K562 (cell line): ENCODE measurements at regions not wholly inside any gene's neighbourhood (a gene's known extent, or its start where the extent isn't known, plus 50 kb on each side); places are given as distances from the start of the nearest gene placed in this dataset.

Source experiments
- BRF1 ChIP-seq: IDR thresholded peaks from 3 replicates; pipeline ENCODE4 v1.6.1; 2011; ENCODE audit warnings: borderline replicate concordance, mild to moderate bottlenecking; ENCODE audit not compliant: insufficient read length; ENCODE audit errors: extremely low read depth
- CBX1 ChIP-seq: sonication (generic); IDR thresholded peaks from 2 replicates; pipeline ENCODE4 v1.6.1; 2016; ENCODE audit warnings: antibody characterized with exemption, low read depth, mild to moderate bottlenecking
- CBX8 ChIP-seq: fragments of 200-600 bp; sonication (generic); IDR thresholded peaks from 2 replicates; pipeline ENCODE4 v1.6.1; 2012; ENCODE audit warnings: borderline replicate concordance, mixed run types, low read depth, mild to moderate bottlenecking, moderate library complexity, mixed read lengths, low read length, control low read depth, inconsistent platforms; ENCODE audit not compliant: poor library complexity, severe bottlenecking; ENCODE audit errors: extremely low read depth
- CXXC5 ChIP-seq: fragments of 250-450 bp; sonication (Bioruptor Pico); IDR thresholded peaks from 2 replicates; pipeline ENCODE4 v1.8.0; 2022; ENCODE audit warnings: inconsistent platforms, mild to moderate bottlenecking, moderate library complexity
- GATAD2A ChIP-seq: fragments of 450-650 bp; IDR thresholded peaks from 2 replicates; pipeline ENCODE4 v1.6.1; 2017
- GTF2F1 ChIP-seq: IDR thresholded peaks from 2 replicates; pipeline ENCODE4 v1.6.1; 2011; ENCODE audit warnings: low read depth, low read length, improper control_type of control experiment
- KLF13 ChIP-seq: fragments of 450-650 bp; IDR thresholded peaks from 2 replicates; pipeline ENCODE4 v1.6.1; 2016; ENCODE audit warnings: missing genetic modification characterization, low read depth, mild to moderate bottlenecking, missing compliant biosample characterization, moderate library complexity, borderline replicate concordance
- MECOM ChIP-seq: fragments of 250-450 bp; sonication (Bioruptor Pico); IDR thresholded peaks from 2 replicates; pipeline ENCODE4 v1.8.0; 2022; ENCODE audit warnings: inconsistent platforms
- MTA2 ChIP-seq: fragments of 450-650 bp; IDR thresholded peaks from 2 replicates; pipeline ENCODE4 v1.6.1; 2016; ENCODE audit warnings: low read depth
- RBBP5 ChIP-seq: fragments of 200-600 bp; sonication (generic); IDR thresholded peaks from 2 replicates; pipeline ENCODE4 v1.6.1; 2012; ENCODE audit warnings: borderline replicate concordance, mild to moderate bottlenecking, low read length, control low read depth, inconsistent platforms; ENCODE audit not compliant: insufficient read depth, poor library complexity, severe bottlenecking
- RERE ChIP-seq: sonication (generic); formaldehyde crosslinking; IDR thresholded peaks from 2 replicates; pipeline ENCODE4 v1.8.0; 2023; ENCODE audit warnings: missing genetic modification reagents, mild to moderate bottlenecking, borderline replicate concordance
- TEAD4 ChIP-seq, 2 experiments: sonication (generic) in 1 of 2; formaldehyde crosslinking in 1 of 2; IDR thresholded peaks; 2 replicates each; pipeline versions ENCODE4 v1.6.1 to v1.8.0; 2012 to 2022; ENCODE audit warnings: borderline replicate concordance in 1 of 2, inconsistent platforms in 1 of 2, low read length in 1 of 2, mild to moderate bottlenecking in 1 of 2, missing genetic modification reagents in 1 of 2
- ZKSCAN8 ChIP-seq: fragments of 200-800 bp; sonication (Bioruptor generic); IDR thresholded peaks from 2 replicates; pipeline ENCODE4 v1.6.1; 2016; ENCODE audit warnings: missing genetic modification characterization, missing compliant biosample characterization
- ZNF699 ChIP-seq: fragments of 250-450 bp; sonication (Bioruptor Pico); IDR thresholded peaks from 2 replicates; pipeline ENCODE4 v1.8.0; 2021; ENCODE audit warnings: mild to moderate bottlenecking, moderate library complexity; ENCODE audit not compliant: insufficient replicate concordance
- TF ChIP-seq, protein P1 (sequence below): fragments of 250-450 bp; sonication (Bioruptor Pico); IDR thresholded peaks from 2 replicates; pipeline ENCODE4 v1.4.0; 2020; ENCODE audit warnings: mild to moderate bottlenecking, moderate library complexity
- TF ChIP-seq, protein P2 (sequence below): sonication (generic); formaldehyde crosslinking; IDR thresholded peaks from 2 replicates; pipeline ENCODE4 v1.5.0; 2020; ENCODE audit warnings: missing genetic modification reagents
- TF ChIP-seq, protein P3 (sequence below): sonication (generic); formaldehyde crosslinking; IDR thresholded peaks from 2 replicates; pipeline ENCODE4 v1.8.1; 2022; ENCODE audit warnings: missing genetic modification reagents

DNA sequence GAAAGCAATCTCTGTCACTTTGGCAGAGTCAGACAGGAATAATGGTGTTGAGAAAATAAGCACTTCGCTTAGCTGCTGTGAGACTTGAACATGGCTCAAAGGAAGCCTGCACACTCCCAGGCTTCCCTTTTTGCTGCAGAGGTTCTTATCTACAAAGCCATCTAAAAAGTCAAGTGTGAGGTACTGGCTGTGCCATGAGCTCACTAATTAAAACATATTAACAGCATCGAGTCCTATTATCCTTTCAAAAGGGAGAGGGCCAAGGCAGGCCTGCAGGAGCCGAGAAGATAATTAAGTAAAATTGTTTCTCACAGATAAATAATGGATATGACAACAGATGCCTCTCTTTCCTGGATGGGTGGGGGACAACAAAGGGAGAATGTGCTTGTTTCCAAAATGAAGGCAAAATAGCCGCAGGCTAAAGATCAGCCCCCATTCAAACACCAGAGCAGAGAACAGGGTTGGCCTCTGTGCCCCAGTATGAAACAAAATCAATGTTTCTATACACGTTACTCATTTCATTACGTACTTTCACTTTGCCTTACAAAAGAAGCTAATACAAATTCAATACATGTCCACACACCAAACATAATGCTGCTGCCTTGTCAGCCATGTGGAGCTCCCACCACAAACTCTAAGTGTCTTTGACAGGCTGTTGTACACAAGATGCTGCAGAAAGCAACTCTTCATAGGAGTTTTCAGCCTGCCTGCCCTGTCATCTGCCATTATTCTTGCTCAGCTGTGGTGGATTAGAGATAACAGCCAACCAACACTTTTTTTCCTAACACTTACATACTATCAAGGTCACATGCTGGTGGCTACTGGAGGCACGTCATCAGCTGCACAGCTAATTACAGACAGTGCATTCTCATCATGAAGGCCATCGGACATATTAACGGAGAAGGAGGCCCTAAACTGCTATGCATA lies 55.3 kb downstream of the ELAPOR2 start (continued):
- TF ChIP-seq, protein P1, sequence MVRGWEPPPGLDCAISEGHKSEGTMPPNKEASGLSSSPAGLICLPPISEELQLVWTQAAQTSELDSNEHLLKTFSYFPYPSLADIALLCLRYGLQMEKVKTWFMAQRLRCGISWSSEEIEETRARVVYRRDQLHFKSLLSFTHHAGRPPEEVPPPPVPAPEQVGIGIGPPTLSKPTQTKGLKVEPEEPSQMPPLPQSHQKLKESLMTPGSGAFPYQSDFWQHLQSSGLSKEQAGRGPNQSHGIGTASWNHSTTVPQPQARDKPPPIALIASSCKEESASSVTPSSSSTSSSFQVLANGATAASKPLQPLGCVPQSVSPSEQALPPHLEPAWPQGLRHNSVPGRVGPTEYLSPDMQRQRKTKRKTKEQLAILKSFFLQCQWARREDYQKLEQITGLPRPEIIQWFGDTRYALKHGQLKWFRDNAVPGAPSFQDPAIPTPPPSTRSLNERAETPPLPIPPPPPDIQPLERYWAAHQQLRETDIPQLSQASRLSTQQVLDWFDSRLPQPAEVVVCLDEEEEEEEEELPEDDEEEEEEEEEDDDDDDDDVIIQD, result no peak
- no peak for TF ChIP-seq KLF13 (tag)
- no peak for TF ChIP-seq CBX8
- no peak for TF ChIP-seq BRF1
- no peak for TF ChIP-seq RERE (CRISPR knock-in tag)
- no peak for TF ChIP-seq MECOM
- peak; percentile 73 for TF ChIP-seq TEAD4 (IDR thresholded peaks at IDR 0.05; ENCODE audit: low read length)
- no peak for TF ChIP-seq TEAD4 (CRISPR knock-in tag; IDR thresholded peaks at IDR 0.05; ENCODE audit: borderline replicate concordance)
- TF ChIP-seq RBBP5, result no peak
- TF ChIP-seq ZNF699, result no peak
- TF ChIP-seq, protein P2, sequence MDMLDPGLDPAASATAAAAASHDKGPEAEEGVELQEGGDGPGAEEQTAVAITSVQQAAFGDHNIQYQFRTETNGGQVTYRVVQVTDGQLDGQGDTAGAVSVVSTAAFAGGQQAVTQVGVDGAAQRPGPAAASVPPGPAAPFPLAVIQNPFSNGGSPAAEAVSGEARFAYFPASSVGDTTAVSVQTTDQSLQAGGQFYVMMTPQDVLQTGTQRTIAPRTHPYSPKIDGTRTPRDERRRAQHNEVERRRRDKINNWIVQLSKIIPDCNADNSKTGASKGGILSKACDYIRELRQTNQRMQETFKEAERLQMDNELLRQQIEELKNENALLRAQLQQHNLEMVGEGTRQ (CRISPR knock-in tag), result peak; percentile 90
- no peak for TF ChIP-seq GATAD2A
- TF ChIP-seq, protein P3, sequence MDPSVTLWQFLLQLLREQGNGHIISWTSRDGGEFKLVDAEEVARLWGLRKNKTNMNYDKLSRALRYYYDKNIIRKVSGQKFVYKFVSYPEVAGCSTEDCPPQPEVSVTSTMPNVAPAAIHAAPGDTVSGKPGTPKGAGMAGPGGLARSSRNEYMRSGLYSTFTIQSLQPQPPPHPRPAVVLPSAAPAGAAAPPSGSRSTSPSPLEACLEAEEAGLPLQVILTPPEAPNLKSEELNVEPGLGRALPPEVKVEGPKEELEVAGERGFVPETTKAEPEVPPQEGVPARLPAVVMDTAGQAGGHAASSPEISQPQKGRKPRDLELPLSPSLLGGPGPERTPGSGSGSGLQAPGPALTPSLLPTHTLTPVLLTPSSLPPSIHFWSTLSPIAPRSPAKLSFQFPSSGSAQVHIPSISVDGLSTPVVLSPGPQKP (CRISPR knock-in tag), result no peak
- TF ChIP-seq CXXC5 (CRISPR knock-in tag), result peak; percentile 40; the same call in 1 of the 2 replicates
- no peak for TF ChIP-seq CBX1
- no peak for TF ChIP-seq GTF2F1
- no peak for TF ChIP-seq ZKSCAN8 (CRISPR knock-in tag)
- TF ChIP-seq MTA2, result no peak
